GM19035 (cell line): ENCODE measurements at regions not wholly inside any gene's neighbourhood (a gene's known extent, or its start where the extent isn't known, plus 50 kb on each side); places are given as distances from the start of the nearest gene placed in this dataset.
"Not testable (repeated sequence)": the region's sequence is repeated elsewhere in the genome, so short reads cannot be mapped to it uniquely, and the experiment has no call there.

Experiments used
- ATAC-seq: cut with Tn5 transposase; IDR thresholded peaks from one replicate; pipeline ENCODE4 v1.9.1; 2021; ENCODE audit not compliant: unreplicated experiment

GRCh38 chr7:10521306-10521705 lies 452.4 kb upstream of the PHF14 start:
- ATAC-seq: no peak

- ATAC-seq: not testable (repeated sequence)
Observed at GRCh38 chr7:10533429-10533828, 440.2 kb upstream of the PHF14 start.

GRCh38 chr7:10536561-10536960 lies 437.1 kb upstream of the PHF14 start:
- ATAC-seq: no peak

GRCh38 chr7:10537764-10538163 lies 435.9 kb upstream of the PHF14 start:
- ATAC-seq: no peak

GRCh38 chr7:10557375-10557774 lies 416.3 kb upstream of the PHF14 start:
- ATAC-seq: no peak

DNA sequence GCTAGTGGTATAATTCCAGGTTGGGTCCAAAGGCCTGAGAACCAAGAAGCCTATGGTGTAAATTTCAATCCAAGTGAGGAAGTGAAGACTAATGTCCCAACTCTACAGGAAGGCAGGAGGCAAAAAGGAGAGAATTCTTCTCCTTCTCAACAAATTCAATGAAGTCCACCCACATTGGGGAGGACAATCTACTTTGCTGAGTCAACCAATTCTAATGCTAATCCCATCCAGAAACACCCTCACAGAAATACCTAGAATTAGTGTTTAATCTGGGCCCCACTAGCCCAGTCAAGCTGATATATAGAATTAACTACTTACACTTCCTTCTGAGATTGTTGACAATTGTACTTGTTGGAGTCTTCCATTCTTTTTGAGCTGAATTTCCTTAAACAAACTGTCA lies 413.2 kb upstream of the PHF14 start:
- ATAC-seq: no peak

DNA sequence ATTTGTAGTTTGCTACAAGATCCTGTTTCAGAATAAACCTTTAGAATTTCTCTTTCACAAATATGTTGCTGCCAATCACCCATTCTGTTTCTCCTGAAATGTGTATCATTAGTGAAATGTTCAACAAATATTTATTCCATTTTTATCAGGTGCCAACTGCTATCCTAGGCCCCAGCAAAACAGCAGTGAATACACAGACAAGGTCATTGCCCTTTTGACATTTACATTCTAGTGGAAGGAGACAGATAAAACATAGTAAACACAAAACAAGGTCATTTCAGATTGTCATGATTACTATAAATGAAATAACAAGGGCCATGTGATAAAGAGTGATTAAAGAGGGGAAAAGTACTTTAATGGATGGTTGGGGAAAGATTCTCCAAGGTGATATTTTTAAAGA lies 404.8 kb upstream of the PHF14 start:
- no peak for ATAC-seq

DNA sequence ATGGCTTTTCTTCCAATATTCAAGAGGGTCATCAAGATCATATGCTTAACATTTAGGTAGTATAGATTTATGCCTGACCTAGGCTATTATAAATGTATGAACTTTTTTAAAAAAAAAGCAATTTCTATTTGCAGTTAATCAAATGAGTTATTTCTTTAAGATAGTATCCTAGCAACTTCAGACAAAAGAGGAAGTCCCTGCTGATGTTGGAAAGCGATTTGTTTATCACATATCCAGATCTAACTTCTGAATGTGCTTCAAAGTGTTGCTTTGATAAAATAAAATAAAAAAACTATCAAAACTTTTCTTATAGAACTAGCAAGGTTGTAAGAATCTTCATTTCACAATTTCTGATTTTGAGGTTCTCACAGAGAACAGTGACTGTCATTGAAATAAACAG lies 401.9 kb upstream of the PHF14 start:
- ATAC-seq: no peak

DNA sequence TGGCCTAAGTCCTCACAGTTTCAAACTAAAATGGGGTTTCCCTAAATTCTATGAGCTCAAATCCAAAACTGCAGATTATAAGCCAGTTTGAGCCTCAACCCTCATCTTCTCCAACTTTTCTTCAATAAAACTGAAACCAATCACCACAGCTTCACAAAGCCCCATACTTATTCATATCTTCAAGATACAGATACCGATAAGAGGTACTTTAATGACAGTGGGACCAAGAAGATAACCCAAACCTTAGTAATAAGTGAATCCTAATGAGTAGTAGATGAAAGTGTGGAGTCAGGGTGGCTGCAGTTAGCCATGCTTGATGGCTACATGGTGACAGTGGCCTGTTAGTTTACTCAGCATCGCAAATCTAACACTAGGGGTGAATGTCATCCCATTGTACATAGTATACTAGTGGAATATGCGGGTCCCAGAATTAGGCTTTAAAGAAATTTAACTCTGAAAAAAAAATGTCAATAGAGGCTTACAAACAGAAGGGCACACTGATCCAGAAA lies 395.8 kb upstream of the PHF14 start:
- no peak for ATAC-seq

- no peak for ATAC-seq
Observed at GRCh38 chr7:10579561-10579960, 394.1 kb upstream of the PHF14 start.

- ATAC-seq: no peak
Observed at GRCh38 chr7:10584886-10585285, 388.8 kb upstream of the PHF14 start.

DNA sequence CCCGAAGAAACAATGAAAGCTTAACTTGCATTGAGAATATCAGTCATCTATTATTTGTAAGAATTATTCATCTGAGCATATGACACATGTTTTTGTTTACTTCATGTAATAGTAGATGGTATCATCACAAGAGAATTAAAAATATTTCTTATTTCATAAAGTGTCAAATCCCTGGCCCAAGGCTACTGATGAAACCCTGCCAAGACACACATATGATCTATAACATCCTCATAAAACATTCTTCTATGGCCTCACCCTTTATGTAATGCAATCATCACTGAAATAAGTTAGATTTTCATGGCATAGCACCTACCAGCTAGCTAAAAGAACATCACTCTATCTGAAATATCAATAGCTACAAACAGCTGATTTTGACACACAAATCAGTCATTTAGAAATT lies 385.6 kb upstream of the PHF14 start:
- no peak for ATAC-seq

DNA sequence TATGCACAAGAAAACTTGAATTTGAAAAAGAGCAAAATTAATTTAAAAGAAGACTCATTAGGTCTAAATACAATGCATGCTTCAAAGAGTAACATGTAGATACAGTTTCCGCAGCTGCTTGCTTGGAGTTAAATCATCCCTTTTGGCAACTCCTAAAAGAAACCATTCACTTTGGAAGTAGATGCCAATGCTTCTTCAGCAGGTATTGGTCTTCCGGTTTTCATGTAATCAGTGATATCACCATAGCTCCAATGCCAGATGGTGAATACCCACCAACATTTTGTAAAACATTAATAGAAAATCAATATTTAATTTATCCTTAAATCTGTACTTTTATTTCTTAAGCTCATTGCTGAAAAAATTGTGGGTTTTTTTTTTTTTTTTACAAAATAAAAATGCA lies 381.1 kb upstream of the PHF14 start:
- no peak for ATAC-seq

DNA sequence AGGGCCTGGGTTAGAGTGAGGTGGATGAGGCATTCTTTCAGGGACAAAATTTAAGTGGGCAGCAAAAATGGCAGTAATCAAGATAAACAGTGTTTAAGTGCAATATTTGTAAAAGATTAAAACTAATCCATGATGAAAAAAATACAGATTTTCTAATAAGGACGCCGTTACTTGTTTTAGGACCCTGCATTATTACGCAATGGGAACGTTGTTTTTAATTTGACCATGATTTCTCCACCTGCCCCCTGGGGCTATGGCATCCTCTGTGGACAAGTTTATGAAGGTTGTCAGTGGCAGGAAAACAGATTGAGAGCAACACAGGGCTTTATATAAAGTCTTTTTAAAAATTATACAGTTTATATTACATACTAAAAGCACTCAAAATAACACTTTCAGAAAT lies 380.6 kb upstream of the PHF14 start:
- ATAC-seq: no peak

DNA sequence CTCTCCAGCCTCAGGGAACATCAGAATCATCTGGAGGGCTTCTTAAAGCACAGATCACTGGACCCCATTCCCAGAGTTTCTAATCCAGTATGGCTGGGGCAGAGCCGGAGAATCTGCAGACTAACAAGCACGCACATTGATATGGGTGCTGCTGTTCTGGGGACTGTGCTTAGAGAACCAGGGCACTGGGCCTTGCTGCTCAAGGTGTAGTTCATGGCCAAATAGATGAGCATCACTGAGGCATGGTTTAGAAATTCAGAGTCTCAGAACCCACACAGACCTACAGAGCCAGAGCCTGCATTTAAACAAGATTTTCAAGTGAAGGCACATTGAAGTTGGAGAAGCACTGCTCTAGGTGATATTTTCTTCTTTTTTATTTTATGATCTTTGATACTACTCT lies 376.8 kb upstream of the PHF14 start:
- no peak for ATAC-seq

DNA sequence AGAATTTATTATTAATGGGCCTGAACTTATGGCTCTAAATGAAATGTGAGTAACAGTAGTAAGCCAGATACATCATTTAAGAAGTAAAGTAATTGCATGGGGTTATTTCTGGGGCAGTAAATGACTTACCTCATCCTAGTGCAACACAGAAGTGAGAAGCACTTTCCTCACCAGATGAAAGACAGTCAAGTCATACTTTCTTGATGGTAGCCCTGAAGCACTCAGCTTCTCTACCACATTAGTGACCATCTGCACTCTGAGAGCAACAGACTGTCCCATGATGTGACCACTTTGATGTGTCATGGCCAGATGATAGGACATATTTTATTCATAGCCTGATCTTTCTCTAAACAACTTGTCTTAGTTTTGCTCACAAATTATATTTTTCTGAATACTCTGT lies 369.5 kb upstream of the PHF14 start:
- no peak for ATAC-seq

DNA sequence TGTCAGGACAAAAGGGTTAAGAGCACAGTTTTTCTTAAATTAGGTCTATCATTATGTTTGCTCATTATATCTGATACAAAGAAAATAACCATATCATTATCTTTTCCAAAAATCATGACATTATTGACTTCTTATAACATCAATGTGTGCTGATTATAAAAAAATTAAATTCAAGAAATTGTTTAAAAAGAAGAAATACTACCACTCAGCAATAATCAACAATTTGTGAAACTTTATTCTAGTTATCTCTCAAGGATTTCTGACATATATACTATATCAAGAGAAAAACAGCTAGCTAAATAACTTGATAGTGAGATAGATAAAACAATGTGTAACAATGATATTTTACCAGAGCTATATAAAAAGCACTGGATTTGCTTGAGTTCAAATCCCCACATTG lies 360.7 kb upstream of the PHF14 start:
- no peak for ATAC-seq

DNA sequence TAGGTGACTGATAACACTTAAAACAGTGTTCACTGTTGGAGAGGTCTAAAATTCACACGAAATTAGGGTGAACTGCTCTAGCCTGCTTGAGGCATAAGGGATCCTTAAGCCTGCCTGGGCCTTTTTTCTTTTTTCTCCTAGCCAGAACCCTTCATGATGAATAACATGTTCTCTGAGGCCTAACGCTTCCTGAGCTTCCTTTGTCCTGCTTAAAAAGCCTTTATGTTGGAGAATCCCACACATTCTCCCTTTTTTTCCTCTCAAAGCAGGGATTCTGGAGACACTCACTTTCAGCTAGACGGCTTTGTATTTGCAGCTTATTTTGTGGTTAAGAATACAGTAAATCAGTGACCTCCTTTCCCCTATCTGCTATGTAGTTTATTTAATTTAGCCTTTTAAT lies 354.7 kb upstream of the PHF14 start:
- ATAC-seq: no peak

- ATAC-seq: no peak
Observed at GRCh38 chr7:10632712-10633111, 341.0 kb upstream of the PHF14 start.

DNA sequence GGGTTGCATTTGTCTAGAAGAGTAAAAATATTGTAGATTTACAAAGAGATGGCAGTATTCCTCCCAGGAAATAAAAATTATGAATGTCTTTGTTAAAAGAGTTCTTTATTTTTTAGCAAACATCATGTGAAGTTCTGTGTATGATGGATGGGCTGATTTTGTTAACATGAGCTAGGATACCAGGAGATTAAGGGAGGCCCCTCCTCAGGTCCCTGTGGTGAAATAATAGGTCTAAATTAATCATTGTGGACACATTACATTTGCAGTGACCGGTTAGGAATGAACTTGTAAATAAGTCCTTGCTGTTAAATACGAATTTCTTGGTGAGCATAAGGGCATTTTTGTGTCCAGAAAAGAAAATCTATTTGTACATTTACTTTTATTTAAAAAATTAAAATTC lies 339.4 kb upstream of the PHF14 start:
- no peak for ATAC-seq

- no peak for ATAC-seq
Observed at GRCh38 chr7:10637991-10638390, 335.7 kb upstream of the PHF14 start.

- ATAC-seq: no peak
Observed at GRCh38 chr7:10643545-10643944, 330.1 kb upstream of the PHF14 start.

DNA sequence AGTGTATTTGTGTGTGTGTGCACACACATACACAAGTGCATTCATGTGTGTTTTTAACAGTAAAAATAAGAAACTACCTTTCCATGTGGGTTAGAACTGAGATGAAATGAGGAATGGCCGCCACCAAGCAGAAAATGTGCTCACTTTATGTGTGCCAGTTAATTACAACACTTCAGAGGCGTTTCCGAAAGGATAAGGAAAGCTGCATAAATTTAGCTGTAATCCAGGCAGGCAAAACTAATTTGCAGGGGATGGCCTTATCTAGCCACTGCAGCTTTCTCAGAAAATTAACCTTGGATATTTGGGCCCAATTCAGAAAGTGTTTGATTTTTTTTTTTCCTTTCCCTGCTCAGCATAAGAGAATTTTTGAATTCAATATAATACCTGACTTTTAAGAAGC lies 328.8 kb upstream of the PHF14 start:
- no peak for ATAC-seq

GRCh38 chr7:10646194-10646593 lies 327.5 kb upstream of the PHF14 start:
- no peak for ATAC-seq
